Uterus (tissue), 2 donors: ENCODE measurements at regions not wholly inside any gene's neighbourhood (a gene's known extent, or its start where the extent isn't known, plus 50 kb on each side); places are given as distances from the start of the nearest gene placed in this dataset.

ENCODE experiments used
- CTCF ChIP-seq, 4 experiments: fragments of 200-600 bp in 2 of 4; fragments of 450-650 bp in 2 of 4; sonication (generic) in 2 of 4; IDR thresholded peaks; one replicate each; pipeline ENCODE4 v1.5.1; 2016 to 2019; ENCODE audit warnings: antibody characterized with exemption in 4 of 4, mild to moderate bottlenecking in 2 of 4, moderate library complexity in 1 of 4
- POLR2A ChIP-seq, 2 donors: fragments of 450-650 bp; IDR thresholded peaks; one replicate each; pipeline ENCODE4 v1.6.1; 2016; ENCODE audit warnings: antibody characterized with exemption in 2 of 2, mild to moderate bottlenecking in 1 of 2, moderate library complexity in 1 of 2

DNA sequence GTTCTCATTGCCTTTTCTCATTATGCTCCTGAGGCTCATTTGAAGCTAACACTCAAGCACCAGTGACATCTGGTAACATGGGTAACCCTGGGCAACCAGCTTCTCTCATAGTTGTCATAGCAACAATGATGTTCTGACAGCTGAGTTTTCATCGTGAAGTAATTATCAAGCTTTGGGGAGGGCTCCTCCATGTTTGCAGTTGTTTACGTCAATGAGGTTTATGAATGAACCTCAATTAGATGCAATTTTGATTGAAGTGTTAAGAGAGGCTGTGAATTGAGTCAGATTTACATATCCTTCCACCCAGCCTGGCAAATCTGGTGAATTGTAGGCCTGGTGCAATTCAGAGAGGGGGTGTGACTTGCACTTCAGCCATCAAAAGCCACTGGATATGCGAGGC is 119.3 kb upstream of the CHD2 start:
- TF ChIP-seq CTCF (IDR thresholded peaks at IDR 0.05) (no peak), POLR2A (IDR thresholded peaks at IDR 0.05) (no peak)
